RPMI7951 (cell line): ENCODE measurements at regions not wholly inside any gene's neighbourhood (a gene's known extent, or its start where the extent isn't known, plus 50 kb on each side); places are given as distances from the start of the nearest gene placed in this dataset.
"Not testable (repeated sequence)": the region's sequence is repeated elsewhere in the genome, so short reads cannot be mapped to it uniquely, and the experiment has no call there.

Experiments used
- DNase-seq: peaks from one replicate; pipeline ENCODE4 v3.0.0-alpha.2; 2012; ENCODE audit warnings: low read depth

GRCh38 chr1:90864681-90865080 is 147.6 kb upstream of the BARHL2 start:
- DNase-seq = no peak

GRCh38 chr1:90862782-90863181 is 145.7 kb upstream of the BARHL2 start:
- peak; percentile 12 for DNase-seq

GRCh38 chr1:90861421-90861820 is 144.3 kb upstream of the BARHL2 start:
- not testable (repeated sequence) for DNase-seq

- no peak for DNase-seq
Observed at GRCh38 chr1:90856463-90857007, 139.4 kb upstream of the BARHL2 start.

GRCh38 chr1:90854397-90854924 is 137.4 kb upstream of the BARHL2 start:
- DNase-seq = no peak

GRCh38 chr1:90851711-90852050 is 134.6 kb upstream of the BARHL2 start:
- no peak for DNase-seq

- peak; percentile 80 for DNase-seq
Observed at GRCh38 chr1:90850898-90851710, 134.0 kb upstream of the BARHL2 start.

GRCh38 chr1:90850181-90850897 is 133.2 kb upstream of the BARHL2 start:
- DNase-seq = peak; percentile 59

- no peak for DNase-seq
Observed at GRCh38 chr1:90841473-90841872, 124.4 kb upstream of the BARHL2 start.

- DNase-seq = no peak
Observed at GRCh38 chr1:90840352-90840751, 123.2 kb upstream of the BARHL2 start.

GRCh38 chr1:90839323-90839722 is 122.2 kb upstream of the BARHL2 start:
- DNase-seq = no peak

GRCh38 chr1:90838720-90839119 is 121.6 kb upstream of the BARHL2 start:
- DNase-seq = no peak

- no peak for DNase-seq
Observed at GRCh38 chr1:90837420-90837819, 120.3 kb upstream of the BARHL2 start.

- DNase-seq = no peak
Observed at GRCh38 chr1:90836345-90836679, 119.2 kb upstream of the BARHL2 start.

- no peak for DNase-seq
Observed at GRCh38 chr1:90835661-90836344, 118.7 kb upstream of the BARHL2 start.

- DNase-seq = no peak
Observed at GRCh38 chr1:90834886-90835660, 118.0 kb upstream of the BARHL2 start.

- no peak for DNase-seq
Observed at GRCh38 chr1:90834354-90834885, 117.3 kb upstream of the BARHL2 start.

- DNase-seq = no peak
Observed at GRCh38 chr1:90833466-90834110, 116.5 kb upstream of the BARHL2 start.

- peak; percentile 42 for DNase-seq
Observed at GRCh38 chr1:90831910-90832309, 114.8 kb upstream of the BARHL2 start.

GRCh38 chr1:90826834-90827233 is 109.7 kb upstream of the BARHL2 start:
- no peak for DNase-seq

GRCh38 chr1:90826024-90826423 is 108.9 kb upstream of the BARHL2 start:
- no peak for DNase-seq
